T47D (cell line): ENCODE measurements at regions not wholly inside any gene's neighbourhood (a gene's known extent, or its start where the extent isn't known, plus 50 kb on each side); places are given as distances from the start of the nearest gene placed in this dataset.
"Not testable (repeated sequence)": the region's sequence is repeated elsewhere in the genome, so short reads cannot be mapped to it uniquely, and the experiment has no call there.

Source experiments
- DNase-seq, 2 experiments: peaks; one replicate each; pipeline versions ENCODE4 v3.0.0 to v3.0.0-alpha.2; 2011 to 2012; ENCODE audit warnings: low read depth in 1 of 2, low spot score in 1 of 2
- JUND ChIP-seq: IDR thresholded peaks from 2 replicates; pipeline ENCODE4 v1.6.1; 2012; ENCODE audit warnings: low read depth
- in situ Hi-C: cut with HindIII; loops from 2 replicates; pipeline ENCODE4 v1.10.0; 2016; ENCODE audit warnings: low sequenced_read_pairs, low pct_unique_long_range_greater_than_20kb

DNA sequence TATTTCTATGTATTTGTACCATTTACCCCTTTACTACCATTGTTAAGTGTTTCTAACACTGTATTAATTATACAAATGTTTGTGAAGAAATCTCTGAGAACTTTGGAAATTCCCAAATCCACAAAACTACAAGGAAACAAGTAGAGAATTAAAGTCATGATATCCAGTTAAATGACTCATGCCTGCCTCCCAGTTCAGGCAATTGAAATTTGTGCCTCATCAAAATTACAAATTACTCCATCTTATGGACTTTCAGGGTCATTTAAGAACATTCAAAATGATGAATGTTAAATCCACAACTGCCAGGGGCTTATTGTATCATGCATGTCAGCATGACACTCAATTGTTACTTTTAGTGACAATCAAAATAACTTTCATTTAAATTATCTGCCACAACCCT, 282.4 kb downstream of the ZNF326 start:
- no peak for TF ChIP-seq JUND
- in situ Hi-C loops: no loop called here
- no peak for DNase-seq

DNA sequence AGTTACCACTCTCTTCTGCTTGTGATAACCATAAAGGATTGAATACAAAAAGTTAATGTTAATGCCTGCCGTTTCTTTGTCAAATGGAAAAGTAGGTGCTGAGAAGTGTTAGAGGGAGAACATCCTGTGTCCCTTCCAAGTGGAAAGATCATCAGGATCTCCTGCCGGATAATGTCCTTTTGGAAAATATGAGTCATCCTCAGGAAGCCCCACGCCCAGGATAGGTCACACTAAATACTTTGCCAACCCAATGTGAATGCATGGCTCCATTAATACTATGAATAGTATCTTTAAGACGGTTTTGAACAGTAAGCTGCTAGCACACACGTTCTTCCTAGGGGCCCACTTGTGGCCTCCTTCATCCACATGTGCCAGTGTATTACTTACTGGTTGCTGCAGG, 279.5 kb downstream of the ZNF326 start:
- TF ChIP-seq JUND: no peak
- DNase-seq: no peak

DNA sequence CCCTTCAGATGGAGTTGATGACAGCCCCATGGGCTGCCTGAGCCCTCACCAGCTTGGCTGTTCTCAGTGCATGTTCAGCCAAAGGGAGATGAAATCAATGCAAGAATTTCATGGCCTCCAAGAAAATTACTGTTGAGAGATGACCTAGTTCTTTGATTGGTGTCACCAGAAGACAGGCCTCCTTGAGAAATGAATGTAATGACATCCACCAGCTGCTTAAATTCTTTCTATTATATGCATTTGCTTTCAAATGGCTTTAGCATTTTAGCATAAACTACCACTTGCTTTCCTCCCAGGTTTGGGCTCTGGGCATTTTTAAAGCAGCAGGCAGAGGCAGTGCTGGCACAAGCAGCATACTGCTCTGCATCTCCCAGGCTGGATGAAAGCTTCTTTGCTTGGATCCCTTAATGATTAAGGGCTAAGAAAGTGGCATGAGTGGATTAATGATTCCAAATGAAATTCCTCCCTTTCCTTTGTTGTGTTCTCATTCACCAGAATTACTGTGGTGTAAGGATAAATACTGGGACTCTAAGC, 278.4 kb downstream of the ZNF326 start:
- no peak for TF ChIP-seq JUND
- no peak for DNase-seq
- in situ Hi-C loops: no loop called here

More for the DNA sequence above, 279.5 kb downstream of the ZNF326 start:
- in situ Hi-C loops: no loop called here

DNA sequence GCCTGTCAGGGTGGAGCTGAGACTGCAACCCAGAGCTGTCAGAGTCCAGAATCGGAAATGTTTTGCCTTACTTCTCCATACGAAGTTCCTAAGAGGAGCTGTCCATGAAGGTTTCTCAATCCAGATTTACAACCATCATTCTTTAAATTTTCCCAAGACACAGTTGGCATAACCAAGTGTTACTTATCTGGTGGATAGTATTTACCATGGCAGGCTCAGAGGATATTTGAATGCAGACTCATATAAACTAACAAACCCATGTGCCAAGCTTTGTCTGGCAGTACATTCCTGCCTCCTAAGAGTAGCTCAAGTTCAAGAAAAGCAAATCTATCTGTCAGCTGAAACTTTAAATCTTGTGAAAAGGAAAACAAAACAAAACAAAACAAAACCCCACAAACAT, 267.9 kb downstream of the ZNF326 start:
- peak; percentile 2 to 79 for DNase-seq
- TF ChIP-seq JUND: peak; percentile 78
- in situ Hi-C loops: no loop called here

DNA sequence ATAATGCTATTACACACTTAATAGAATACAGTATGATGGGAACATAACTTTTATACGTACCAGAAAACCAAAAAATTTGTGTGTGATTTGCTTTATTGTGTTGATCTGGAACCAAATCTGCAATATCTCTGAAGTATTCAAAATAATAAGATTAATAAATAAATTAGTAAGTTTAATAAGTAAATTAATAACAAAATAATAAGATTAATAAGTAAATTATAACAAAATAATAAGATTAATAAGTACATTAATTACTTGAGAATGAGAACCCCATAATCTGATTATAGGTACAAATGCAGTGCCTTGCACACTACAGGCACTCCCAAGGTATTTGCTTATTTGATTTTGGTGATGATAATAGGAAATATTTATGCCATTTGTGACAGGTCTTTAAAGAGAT, 267.4 kb downstream of the ZNF326 start:
- TF ChIP-seq JUND: no peak
- DNase-seq: no peak
- in situ Hi-C loops: no loop called here

DNA sequence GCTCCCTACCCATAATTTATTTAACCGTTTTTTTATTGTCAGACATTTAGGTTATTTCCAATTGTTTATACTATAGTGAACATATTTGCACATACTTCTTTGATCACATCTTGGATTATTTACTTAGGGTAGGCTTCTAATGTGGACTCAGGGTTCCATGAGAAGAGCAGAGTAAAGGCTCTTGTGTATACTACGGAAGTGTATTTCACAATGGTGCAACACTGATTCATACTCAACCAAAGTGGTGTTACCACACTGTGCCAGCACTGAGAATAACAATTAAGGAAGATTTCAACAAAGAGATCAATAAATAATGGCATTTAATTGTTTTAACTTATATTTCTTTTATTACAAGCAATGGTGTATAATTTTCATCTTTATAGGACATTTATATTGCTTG, 251.2 kb downstream of the ZNF326 start:
- no peak for DNase-seq
- in situ Hi-C loops: no loop called here
- no peak for TF ChIP-seq JUND

DNA sequence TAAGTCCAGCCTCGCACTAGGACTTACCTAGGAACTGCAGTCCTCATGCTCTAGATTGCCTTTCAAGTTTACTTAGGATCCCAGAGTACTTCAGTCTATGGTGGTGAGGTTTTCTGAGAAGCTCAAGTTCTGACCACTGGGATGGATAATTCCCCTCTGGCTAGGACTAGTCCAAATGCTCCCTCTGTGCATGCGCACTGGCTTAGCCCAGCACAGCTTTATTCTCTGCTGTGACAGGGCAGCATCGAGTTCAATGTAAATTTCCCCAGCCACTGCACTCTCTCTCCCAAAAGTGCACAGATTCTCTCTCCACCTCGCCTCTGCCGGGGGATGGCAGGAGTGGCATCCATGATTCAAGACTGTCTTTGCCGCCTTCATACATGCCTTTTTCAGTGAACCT, 241.6 kb downstream of the ZNF326 start:
- DNase-seq: no peak
- in situ Hi-C loops: no loop called here
- TF ChIP-seq JUND: no peak

DNA sequence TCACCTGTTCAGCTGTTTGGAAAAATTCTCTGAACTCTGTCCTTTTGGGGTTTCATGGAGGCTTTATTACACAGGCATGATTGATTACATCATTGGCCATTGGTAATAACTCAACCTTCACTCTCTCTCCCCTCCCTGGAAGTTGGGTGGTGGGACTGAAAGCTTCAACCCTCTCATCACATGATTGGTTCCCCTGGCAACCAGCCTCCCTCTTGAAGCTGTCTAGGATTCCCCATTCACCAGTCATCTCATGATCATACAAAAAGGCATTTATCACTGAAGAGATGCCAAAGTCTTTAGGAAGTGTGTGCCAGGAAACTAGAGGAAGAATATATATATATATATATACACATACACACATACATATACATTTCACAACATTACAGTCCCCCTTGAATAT, 228.5 kb downstream of the ZNF326 start:
- in situ Hi-C loops: no loop called here
- TF ChIP-seq JUND: no peak
- DNase-seq: no peak

DNA sequence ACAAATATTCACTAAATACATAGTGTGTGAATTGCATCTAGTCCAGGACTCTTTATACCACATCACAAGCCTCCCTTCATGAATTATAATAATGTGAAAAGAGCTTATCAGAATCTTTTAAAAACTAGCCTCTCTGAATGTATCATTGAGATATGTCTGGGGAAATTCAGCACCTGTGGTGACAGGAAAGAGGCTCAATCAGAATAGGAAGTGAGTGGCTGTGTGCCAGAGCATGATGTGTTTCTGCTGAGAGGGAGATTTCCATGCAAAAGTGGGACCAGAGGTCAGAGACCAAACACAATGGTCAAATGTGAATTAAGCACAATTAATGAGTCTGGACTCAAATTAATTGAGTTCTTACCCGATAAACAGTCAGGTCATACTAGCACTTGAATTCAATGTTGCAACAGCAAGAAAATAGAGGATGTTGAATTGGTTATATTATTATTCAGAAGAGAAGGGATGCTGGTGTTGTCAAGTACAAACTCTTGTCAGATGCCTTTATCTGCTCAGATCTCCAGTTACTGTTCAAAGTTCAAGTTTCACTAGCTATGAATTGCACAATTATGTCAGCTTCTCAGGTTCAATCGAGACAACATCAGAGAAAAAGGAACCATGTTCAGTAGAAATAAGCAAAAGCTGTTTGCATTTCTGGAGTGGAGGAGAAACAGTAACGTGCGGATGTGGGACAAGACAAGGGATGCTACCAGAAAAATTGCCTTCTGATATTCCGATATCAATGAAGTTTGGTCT, 226.2 kb downstream of the ZNF326 start:
- TF ChIP-seq JUND: no peak
- in situ Hi-C loops: no loop called here
- DNase-seq: no peak

DNA sequence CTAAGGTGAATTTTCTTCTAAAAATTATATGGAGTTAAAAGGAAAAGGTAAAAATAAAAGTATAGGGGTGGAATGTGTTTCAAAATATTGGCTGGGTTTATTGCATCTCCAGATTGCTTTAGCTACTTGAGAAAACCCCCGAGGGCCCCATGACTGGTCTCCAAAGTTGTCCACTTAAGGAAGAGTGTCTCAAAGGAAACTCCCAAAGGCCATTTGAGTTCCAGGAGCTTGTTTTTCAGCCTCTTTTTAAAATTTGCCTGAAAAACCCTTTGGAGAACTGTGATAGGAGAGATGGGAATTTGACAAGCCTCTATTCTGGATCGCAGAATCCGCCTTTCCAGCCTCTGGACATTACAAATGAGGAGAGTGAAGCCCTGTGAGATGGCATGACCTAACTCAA, 225.6 kb downstream of the ZNF326 start:
- TF ChIP-seq JUND: no peak
- in situ Hi-C loops: no loop called here
- DNase-seq: no peak

DNA sequence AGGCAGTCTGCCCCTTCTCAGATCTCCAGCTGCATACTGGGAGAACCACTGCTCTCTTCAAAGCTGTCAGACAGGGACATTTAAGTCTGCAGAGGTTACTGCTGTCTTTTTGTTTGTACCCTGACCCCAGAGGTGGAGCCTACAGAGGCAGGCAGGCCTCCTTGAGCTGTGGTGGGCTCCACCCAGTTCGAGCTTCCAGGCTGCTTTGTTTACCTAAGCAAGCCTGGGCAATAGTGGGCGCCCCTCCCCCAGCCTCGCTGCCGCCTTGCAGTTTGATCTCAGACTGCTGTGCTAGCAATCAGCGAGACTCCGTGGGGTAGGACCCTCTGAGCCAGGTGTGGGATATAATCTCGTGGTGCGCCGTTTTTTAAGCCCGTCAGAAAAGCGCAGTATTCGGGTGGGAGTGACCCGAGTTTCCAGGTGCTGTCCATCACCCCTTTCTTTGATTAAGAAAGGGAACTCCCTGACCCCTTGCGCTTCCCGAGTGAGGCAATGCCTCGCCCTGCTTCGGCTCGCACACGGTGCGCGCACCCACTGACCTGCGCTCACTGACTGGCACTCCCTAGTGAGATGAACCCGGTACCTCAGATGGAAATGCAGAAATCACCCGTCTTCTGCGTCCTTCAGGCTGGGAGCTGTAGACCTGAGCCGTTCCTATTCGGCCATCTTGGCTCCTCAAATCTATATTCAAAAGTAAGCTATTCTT, 224.4 kb downstream of the ZNF326 start:
- in situ Hi-C loops, DNase-seq: not testable (repeated sequence)

DNA sequence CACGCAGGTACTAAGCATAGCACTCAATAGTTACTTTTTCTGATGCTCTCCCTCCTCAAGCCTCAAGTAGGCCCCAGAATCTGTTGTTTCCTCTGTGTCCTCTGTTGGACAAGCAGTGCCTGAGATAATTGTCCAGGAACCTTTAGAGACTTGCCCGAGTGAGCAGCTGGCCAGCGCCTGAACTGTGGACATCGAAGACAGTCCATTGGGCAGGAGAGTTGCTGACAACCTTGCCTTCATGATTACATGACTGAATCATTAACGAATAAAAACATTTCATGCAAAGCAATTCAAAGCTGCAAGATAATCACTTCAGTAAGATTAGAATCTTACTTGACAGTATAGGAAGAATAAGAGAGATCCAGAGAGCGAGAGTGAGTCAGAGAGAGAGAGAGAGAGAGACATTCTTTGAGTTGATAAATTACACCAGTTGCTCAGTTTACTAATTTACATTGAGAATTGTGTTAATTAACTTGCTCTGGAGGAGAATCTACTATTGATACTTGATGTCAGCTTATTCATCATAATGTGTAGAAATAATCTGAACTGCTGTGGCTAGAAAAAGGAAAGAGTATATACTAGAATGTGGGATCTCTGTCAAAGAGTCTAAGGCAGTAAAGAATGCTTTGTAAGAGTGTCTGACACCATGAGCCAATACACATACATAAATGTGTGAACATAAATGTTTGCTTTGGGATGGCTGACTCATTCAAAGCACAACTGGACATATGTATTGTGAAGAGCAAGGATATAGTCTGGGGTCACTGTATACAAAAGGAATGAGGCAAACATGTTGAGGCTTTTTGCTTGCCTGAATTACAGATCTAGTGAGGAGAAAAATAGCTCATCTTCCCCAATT, 216.0 kb downstream of the ZNF326 start:
- in situ Hi-C loops: no loop called here
- DNase-seq: no peak
- no peak for TF ChIP-seq JUND

DNA sequence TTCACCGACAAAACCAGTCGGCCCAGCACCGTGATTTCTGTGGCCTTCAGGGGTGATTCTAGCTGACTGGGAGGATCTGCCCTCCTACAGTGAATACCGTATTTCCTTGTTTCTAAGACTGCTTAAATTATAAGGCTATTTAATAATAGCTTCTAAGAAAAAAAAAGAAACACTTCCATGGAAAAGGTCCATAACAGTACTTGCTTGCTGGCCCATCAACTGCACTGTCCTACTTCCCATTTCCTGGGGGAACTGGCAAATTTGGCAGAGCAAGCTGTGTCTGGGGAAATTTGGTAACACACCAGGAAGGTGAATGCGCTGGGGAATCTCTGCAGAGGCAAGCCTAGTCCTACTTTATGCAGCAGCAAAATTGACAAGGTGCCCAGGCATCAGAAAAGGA, 214.0 kb downstream of the ZNF326 start:
- in situ Hi-C loops: no loop called here
- no peak for TF ChIP-seq JUND

More for the DNA sequence above, 214.0 kb downstream of the ZNF326 start:
- no peak for DNase-seq
